ENCODE measurements at regions not wholly inside any gene's neighbourhood (a gene's known extent, or its start where the extent isn't known, plus 50 kb on each side); places are given as distances from the start of the nearest gene placed in this dataset.

DNA sequence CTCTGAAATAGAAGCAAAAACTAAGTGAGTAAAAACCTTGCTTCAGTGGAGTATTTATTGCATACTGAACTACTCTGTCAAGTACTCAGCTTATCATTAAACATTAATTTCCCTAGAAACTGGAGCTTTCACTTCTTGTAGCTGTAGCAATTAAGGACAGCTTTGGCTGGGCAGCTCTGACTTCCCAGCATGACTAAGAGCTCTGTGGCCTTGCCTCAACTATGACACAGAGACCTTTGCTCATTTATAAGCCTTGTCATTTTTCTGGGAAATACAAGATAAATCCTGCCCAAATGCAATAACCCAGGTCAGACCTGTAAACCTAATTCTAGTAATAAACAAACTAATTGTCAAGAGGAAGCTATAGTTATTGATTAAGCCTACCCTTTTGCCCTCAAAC is 65.4 kb upstream of the STK32A start (continued):
- TF ChIP-seq, protein P1, sequence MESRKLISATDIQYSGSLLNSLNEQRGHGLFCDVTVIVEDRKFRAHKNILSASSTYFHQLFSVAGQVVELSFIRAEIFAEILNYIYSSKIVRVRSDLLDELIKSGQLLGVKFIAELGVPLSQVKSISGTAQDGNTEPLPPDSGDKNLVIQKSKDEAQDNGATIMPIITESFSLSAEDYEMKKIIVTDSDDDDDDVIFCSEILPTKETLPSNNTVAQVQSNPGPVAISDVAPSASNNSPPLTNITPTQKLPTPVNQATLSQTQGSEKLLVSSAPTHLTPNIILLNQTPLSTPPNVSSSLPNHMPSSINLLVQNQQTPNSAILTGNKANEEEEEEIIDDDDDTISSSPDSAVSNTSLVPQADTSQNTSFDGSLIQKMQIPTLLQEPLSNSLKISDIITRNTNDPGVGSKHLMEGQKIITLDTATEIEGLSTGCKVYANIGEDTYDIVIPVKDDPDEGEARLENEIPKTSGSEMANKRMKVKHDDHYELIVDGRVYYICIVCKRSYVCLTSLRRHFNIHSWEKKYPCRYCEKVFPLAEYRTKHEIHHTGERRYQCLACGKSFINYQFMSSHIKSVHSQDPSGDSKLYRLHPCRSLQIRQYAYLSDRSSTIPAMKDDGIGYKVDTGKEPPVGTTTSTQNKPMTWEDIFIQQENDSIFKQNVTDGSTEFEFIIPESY (IDR thresholded peaks at IDR 0.05), result no peak
- TF ChIP-seq FOXA1 (IDR thresholded peaks at IDR 0.05), result no peak

DNA sequence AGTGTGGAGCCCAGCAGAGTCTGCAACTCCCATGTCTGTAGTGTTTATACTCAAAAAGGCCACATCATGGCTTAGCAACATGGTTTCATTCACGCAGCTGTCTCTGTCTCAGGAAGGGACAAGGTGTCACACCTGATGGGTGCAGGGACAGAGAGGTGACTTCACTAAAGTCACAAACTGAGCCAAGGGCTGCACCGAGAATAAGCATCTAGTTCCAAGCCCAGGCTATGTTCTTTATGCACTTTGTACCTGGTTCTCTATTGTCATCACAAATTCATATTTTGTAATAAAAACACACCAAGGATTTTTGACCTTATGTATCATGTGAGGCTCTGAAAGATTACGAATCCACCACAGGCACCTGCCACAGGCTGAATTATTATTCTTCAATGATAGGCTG is 64.9 kb upstream of the STK32A start:
- TF ChIP-seq SP1 (IDR thresholded peaks at IDR 0.05), result no peak
- no peak for TF ChIP-seq HNF4A (conservative IDR thresholded peaks at IDR 0.05)
- no peak for TF ChIP-seq NR2F2 (IDR thresholded peaks at IDR 0.05)
- no peak for TF ChIP-seq FOXA2 (IDR thresholded peaks at IDR 0.05)
- TF ChIP-seq TAF1 (conservative IDR thresholded peaks at IDR 0.05), result no peak
- TF ChIP-seq, protein P1 (IDR thresholded peaks at IDR 0.05), result no peak
- TF ChIP-seq YY1 (IDR thresholded peaks at IDR 0.05), result no peak
- TF ChIP-seq, protein P2, sequence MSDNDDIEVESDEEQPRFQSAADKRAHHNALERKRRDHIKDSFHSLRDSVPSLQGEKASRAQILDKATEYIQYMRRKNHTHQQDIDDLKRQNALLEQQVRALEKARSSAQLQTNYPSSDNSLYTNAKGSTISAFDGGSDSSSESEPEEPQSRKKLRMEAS (IDR thresholded peaks at IDR 0.05), result no peak
- TF ChIP-seq, protein P3, sequence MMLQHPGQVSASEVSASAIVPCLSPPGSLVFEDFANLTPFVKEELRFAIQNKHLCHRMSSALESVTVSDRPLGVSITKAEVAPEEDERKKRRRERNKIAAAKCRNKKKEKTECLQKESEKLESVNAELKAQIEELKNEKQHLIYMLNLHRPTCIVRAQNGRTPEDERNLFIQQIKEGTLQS (IDR thresholded peaks at IDR 0.05), result no peak
- TF ChIP-seq RAD21 (IDR thresholded peaks at IDR 0.05), result no peak
- TF ChIP-seq EGR1 (IDR thresholded peaks at IDR 0.05; ENCODE audit: low read depth in 2 of 2), result no peak
- no peak for TF ChIP-seq RXRA (IDR thresholded peaks at IDR 0.05)
- TF ChIP-seq, protein P4, sequence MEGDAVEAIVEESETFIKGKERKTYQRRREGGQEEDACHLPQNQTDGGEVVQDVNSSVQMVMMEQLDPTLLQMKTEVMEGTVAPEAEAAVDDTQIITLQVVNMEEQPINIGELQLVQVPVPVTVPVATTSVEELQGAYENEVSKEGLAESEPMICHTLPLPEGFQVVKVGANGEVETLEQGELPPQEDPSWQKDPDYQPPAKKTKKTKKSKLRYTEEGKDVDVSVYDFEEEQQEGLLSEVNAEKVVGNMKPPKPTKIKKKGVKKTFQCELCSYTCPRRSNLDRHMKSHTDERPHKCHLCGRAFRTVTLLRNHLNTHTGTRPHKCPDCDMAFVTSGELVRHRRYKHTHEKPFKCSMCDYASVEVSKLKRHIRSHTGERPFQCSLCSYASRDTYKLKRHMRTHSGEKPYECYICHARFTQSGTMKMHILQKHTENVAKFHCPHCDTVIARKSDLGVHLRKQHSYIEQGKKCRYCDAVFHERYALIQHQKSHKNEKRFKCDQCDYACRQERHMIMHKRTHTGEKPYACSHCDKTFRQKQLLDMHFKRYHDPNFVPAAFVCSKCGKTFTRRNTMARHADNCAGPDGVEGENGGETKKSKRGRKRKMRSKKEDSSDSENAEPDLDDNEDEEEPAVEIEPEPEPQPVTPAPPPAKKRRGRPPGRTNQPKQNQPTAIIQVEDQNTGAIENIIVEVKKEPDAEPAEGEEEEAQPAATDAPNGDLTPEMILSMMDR (IDR thresholded peaks at IDR 0.05; ENCODE audit: low read depth, low read length, missing input control), result no peak
- WGBS, result 49% methylated on average over 3 of the region's 3 CpGs
- no peak for DNase-seq (ENCODE audit: low spot score)
- H3K4me1 ChIP-seq (ENCODE audit: control insufficient read depth in 4 of 4, insufficient read depth in 4 of 4, low read length in 3 of 4), result peaks cover 10 to 29% (median 22%) of the 10 kb centered on the region in 4 donors
- no peaks in the 10 kb centered on the region for H3K9me3 ChIP-seq (ENCODE audit: control insufficient read depth in 4 of 4, low read length in 3 of 4)
- peak overlapping the region; percentile 70 to 78 for H3K27ac ChIP-seq (ENCODE audit: low read depth in 1 of 2, low read length in 2 of 2)
- no peak overlapping the region for H3K9ac ChIP-seq (ENCODE audit: low read depth in 1 of 2, low read length in 2 of 2)
- H3K4me3 ChIP-seq (ENCODE audit: low read depth in 1 of 3, low read length in 3 of 3), result no peak overlapping the region
- H3K36me3 ChIP-seq (ENCODE audit: control insufficient read depth in 4 of 4, insufficient read depth in 3 of 4, low read depth in 1 of 4, low read length in 3 of 4), result no peaks in the 10 kb centered on the region
- H3K27me3 ChIP-seq (ENCODE audit: control insufficient read depth in 4 of 4, insufficient read depth in 4 of 4, low read length in 3 of 4), result no peaks in the 10 kb centered on the region

DNA sequence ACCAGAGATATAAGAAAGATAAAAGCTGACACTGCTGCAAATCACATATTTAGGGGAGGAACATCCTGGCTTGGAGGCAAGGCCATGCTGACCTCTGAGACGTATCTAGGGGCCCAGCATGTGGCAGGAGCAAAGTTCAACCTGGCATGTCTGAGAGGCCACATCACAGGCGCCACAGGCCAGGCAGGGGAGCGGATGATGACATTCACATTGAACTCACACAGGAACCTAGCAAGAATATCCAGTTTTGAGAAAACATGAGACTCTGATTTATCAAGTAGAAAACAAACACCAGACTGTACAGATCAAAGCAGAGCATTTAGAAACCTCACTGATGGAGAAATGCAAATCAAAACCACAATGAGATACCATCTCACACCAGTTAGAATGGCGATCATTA is 64.2 kb upstream of the STK32A start:
- H3K9me3 ChIP-seq (ENCODE audit: control insufficient read depth in 4 of 4, low read length in 3 of 4), result no peaks in the 10 kb centered on the region
- WGBS, result 27% methylated on average over 4 of the region's 4 CpGs
- no peak for DNase-seq (ENCODE audit: low spot score)
- H3K36me3 ChIP-seq (ENCODE audit: control insufficient read depth in 4 of 4, insufficient read depth in 3 of 4, low read depth in 1 of 4, low read length in 3 of 4), result no peaks in the 10 kb centered on the region
- H3K27me3 ChIP-seq (ENCODE audit: control insufficient read depth in 4 of 4, insufficient read depth in 4 of 4, low read length in 3 of 4), result no peaks in the 10 kb centered on the region
- no peak overlapping the region for H3K9ac ChIP-seq (ENCODE audit: low read depth in 1 of 2, low read length in 2 of 2)
- H3K4me1 ChIP-seq (ENCODE audit: control insufficient read depth in 4 of 4, insufficient read depth in 4 of 4, low read length in 3 of 4), result peaks cover 10 to 35% (median 25%) of the 10 kb centered on the region in 4 donors
- peak overlapping the region; percentile 45 to 54 for H3K27ac ChIP-seq (ENCODE audit: low read depth in 1 of 2, low read length in 2 of 2)
- H3K4me3 ChIP-seq (ENCODE audit: low read depth in 1 of 3, low read length in 3 of 3), result no peak overlapping the region
- TF ChIP-seq YY1 (IDR thresholded peaks at IDR 0.05) (peak; percentile 56), FOXA1 (IDR thresholded peaks at IDR 0.05) (no peak), JUND (IDR thresholded peaks at IDR 0.05) (peak; percentile 40 to 87), TAF1 (conservative IDR thresholded peaks at IDR 0.05) (no peak), FOXA2 (IDR thresholded peaks at IDR 0.05) (peak; percentile 37), NR2F2 (IDR thresholded peaks at IDR 0.05) (peak; percentile 55), RAD21 (IDR thresholded peaks at IDR 0.05) (peak in 1 of 2 donors; percentile 31), HNF4G (IDR thresholded peaks at IDR 0.05) (peak; percentile 88), HNF4A (conservative IDR thresholded peaks at IDR 0.05) (peak; percentile 94 to 95)
- TF ChIP-seq, protein P3 (IDR thresholded peaks at IDR 0.05), result peak; percentile 82
- TF ChIP-seq, protein P1 (IDR thresholded peaks at IDR 0.05), result peak; percentile 65
- TF ChIP-seq, protein P2 (IDR thresholded peaks at IDR 0.05), result peak; percentile 86
- TF ChIP-seq, protein P5, sequence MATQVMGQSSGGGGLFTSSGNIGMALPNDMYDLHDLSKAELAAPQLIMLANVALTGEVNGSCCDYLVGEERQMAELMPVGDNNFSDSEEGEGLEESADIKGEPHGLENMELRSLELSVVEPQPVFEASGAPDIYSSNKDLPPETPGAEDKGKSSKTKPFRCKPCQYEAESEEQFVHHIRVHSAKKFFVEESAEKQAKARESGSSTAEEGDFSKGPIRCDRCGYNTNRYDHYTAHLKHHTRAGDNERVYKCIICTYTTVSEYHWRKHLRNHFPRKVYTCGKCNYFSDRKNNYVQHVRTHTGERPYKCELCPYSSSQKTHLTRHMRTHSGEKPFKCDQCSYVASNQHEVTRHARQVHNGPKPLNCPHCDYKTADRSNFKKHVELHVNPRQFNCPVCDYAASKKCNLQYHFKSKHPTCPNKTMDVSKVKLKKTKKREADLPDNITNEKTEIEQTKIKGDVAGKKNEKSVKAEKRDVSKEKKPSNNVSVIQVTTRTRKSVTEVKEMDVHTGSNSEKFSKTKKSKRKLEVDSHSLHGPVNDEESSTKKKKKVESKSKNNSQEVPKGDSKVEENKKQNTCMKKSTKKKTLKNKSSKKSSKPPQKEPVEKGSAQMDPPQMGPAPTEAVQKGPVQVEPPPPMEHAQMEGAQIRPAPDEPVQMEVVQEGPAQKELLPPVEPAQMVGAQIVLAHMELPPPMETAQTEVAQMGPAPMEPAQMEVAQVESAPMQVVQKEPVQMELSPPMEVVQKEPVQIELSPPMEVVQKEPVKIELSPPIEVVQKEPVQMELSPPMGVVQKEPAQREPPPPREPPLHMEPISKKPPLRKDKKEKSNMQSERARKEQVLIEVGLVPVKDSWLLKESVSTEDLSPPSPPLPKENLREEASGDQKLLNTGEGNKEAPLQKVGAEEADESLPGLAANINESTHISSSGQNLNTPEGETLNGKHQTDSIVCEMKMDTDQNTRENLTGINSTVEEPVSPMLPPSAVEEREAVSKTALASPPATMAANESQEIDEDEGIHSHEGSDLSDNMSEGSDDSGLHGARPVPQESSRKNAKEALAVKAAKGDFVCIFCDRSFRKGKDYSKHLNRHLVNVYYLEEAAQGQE (IDR thresholded peaks at IDR 0.05), result peak; percentile 22
